Keratinocyte (primary cell): ENCODE measurements at regions not wholly inside any gene's neighbourhood (a gene's known extent, or its start where the extent isn't known, plus 50 kb on each side); places are given as distances from the start of the nearest gene placed in this dataset.
"Not testable (repeated sequence)": the region's sequence is repeated elsewhere in the genome, so short reads cannot be mapped to it uniquely, and the experiment has no call there.

Source experiments
- CTCF ChIP-seq, 3 experiments: IDR thresholded peaks in 1 of 3; conservative IDR thresholded peaks in 1 of 3; optimal IDR thresholded peaks in 1 of 3; 2 replicates in 2 of 3; 3 replicates in 1 of 3; pipeline versions ENCODE3 to v1.5.1; 2011; ENCODE audit warnings: low read length in 3 of 3, mild to moderate bottlenecking in 3 of 3, moderate library complexity in 2 of 3, control low read depth in 1 of 3, inconsistent platforms in 1 of 3; ENCODE audit not compliant: insufficient read depth in 2 of 3; ENCODE audit errors: extremely low read depth in 1 of 3
- EZH2 ChIP-seq: IDR thresholded peaks from one replicate; pipeline ENCODE4 v1.6.1; 2012; ENCODE audit warnings: inconsistent platforms, mild to moderate bottlenecking, low read length, moderate library complexity

DNA sequence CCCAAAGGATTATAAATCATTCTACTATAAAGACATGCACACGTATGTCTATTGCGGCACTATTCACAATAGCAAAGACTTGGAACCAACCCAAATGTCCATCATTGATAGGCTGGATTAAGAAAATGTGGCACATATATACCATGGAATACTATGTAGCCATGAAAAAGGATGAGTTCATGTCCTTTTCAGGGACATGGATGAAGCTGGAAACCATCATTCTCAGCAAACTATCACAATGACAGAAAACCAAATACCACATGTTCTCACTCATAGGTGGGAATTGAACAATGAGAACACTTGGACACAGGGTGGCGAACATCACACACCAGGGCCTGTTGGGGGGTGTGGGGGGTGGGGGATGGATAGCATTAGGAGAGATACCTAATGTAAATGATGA is 273.8 kb downstream of the DEPDC1B start:
- not testable (repeated sequence) for TF ChIP-seq CTCF (optimal IDR thresholded peaks at IDR 0.05 in 1 of 3, IDR thresholded peaks at IDR 0.05 in 1 of 3, conservative IDR thresholded peaks at IDR 0.05 in 1 of 3; ENCODE audit: extremely low read depth in 1 of 3, insufficient read depth in 2 of 3, low read length in 3 of 3); EZH2
